HG02981 (cell line): ENCODE measurements at regions not wholly inside any gene's neighbourhood (a gene's known extent, or its start where the extent isn't known, plus 50 kb on each side); places are given as distances from the start of the nearest gene placed in this dataset.
"Not testable (repeated sequence)": the region's sequence is repeated elsewhere in the genome, so short reads cannot be mapped to it uniquely, and the experiment has no call there.

Experiments used
- ATAC-seq: cut with Tn5 transposase; IDR thresholded peaks from one replicate; pipeline ENCODE4 v1.9.1; 2021; ENCODE audit warnings: mild to moderate bottlenecking, moderate library complexity; ENCODE audit not compliant: unreplicated experiment

GRCh38 chr5:32534041-32534440 lies 51.3 kb upstream of the SUB1 start:
- no peak for ATAC-seq

DNA sequence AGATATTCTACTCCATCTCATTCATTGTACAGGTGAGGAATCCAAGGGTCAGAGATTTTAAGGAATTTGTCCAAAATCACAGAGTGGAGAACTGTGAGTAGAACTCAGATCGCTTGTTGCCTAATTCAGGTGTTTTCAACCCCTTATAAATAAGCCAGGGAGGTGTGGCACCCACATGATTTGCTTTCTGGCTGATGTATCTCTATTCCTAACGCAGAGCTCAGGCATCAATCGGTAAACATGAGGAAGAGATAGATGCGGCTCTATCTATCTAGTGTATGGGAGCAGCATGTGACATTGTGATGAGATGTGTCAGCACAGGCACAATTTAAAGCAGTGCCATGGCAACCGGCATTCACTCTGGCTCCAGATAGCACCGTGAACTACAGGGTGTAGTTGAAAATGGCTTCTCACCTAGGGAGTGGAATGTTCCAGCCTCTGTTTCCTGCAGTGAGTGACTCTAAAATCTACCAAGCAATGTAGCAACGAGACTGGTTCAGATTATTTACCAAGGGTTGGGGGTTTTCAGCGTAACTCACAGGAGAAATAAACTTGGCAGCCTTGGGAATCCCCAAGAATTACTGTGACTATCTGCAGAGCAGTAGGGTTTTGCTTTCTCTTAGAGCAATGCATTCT lies 53.4 kb upstream of the SUB1 start:
- ATAC-seq, result peak; percentile 55

- ATAC-seq, result not testable (repeated sequence)
Measured at GRCh38 chr5:32527321-32527720, 58.0 kb upstream of the SUB1 start.

DNA sequence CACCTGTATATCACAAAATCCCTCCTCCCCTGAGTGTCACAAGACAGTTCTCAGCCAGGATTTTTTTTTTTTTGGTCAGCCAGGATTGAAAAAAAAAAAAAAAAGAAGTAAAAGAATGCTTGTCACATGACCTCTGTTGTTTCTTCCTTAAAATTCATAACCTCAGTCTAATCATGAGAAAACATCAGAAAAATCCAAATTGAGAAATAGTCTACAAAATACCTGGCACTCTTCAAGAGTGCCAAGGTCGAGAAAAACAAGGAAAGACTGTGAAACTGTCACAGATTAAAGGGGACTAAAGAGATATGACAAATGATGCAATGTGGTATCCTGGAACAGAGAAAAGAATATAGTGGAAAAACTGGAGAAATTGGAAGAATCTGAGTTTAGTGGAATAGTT lies 58.5 kb upstream of the SUB1 start:
- ATAC-seq, result no peak

GRCh38 chr5:32523625-32524024 lies 61.7 kb upstream of the SUB1 start:
- ATAC-seq, result no peak

GRCh38 chr5:32522429-32523143 lies 62.8 kb upstream of the SUB1 start:
- no peak for ATAC-seq

DNA sequence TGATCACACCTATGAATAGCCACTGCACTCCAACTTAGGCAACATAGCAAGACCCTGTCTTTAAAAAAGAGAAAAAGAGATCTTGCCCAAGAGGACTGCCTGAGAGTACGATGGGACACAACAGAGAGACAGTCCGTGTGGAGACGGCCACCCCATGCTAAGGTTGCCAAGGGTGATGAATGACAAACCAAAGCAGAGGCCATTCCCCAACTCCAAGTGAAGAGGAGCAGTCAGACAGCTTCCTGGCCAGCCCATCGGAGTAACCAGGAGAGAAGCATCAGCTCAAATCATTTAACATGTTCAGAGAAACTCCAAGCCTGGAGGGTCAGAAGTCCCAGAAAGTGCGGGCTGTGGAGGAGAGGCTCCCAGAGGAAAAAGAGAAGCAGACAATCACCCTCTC lies 63.9 kb upstream of the SUB1 start:
- ATAC-seq, result no peak

DNA sequence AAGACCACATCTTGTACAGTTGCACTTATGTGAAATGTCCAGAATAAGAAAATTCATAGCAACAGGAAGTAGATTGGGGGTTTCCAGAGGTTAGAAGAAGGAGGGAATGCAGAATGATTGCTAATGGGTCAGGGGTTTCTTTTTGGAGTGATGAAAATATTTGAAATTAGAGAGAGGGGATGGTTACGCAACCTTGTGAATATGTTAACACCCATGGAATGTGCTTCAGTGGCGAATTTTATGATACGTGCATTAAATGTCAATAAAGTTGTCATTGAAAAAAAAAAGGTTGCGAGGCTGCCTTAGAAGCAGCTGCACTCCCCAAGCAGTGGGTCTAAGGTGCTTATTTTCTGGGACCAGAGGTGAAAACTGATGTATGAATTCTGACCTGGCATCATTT lies 64.4 kb upstream of the SUB1 start:
- ATAC-seq, result no peak

- ATAC-seq, result no peak
Measured at GRCh38 chr5:32520356-32520755, 65.0 kb upstream of the SUB1 start.

GRCh38 chr5:32519508-32519907 lies 65.8 kb upstream of the SUB1 start:
- no peak for ATAC-seq

DNA sequence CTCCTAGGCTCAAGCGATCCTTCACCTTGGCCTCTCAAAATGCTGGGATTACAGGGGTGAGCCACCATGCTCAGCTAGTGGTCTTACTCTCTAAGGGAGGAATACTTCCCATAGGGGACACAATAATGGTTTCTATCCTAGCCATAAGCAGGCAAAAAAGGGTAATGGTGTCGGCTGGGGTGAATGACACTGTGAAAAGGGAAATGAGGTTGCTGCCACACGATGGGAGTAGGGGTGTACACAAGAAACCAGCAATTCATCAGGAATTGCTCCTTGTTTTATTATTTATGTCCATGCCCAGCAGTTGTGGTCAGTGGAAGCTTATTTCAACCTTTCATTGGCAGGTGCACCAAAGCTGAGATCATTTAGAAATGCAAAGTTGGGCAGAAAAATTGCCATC lies 70.3 kb upstream of the ZFR start:
- no peak for ATAC-seq

- ATAC-seq, result no peak
Measured at GRCh38 chr5:32512926-32513325, 68.4 kb upstream of the ZFR start.

GRCh38 chr5:32511776-32512374 lies 67.3 kb upstream of the ZFR start:
- no peak for ATAC-seq

DNA sequence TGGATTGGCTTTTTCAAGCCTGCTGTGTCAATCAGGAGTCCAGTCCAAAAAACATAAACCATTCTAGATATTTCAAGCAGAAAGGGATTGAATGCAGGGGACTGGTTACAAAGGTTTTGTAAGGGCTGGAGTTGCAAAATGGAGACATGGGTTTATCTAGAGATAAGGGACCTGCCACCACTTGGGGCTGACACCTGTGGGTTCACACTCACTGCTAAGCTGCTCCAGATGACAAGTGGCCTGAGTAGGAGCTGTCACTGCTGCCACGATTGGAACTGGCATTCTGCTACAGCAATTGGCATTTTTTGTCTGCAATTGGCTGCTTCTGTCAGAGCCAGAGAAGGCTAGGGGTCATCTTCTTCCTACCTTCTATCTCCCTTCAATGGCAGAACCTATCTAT lies 66.3 kb upstream of the ZFR start:
- ATAC-seq, result no peak

DNA sequence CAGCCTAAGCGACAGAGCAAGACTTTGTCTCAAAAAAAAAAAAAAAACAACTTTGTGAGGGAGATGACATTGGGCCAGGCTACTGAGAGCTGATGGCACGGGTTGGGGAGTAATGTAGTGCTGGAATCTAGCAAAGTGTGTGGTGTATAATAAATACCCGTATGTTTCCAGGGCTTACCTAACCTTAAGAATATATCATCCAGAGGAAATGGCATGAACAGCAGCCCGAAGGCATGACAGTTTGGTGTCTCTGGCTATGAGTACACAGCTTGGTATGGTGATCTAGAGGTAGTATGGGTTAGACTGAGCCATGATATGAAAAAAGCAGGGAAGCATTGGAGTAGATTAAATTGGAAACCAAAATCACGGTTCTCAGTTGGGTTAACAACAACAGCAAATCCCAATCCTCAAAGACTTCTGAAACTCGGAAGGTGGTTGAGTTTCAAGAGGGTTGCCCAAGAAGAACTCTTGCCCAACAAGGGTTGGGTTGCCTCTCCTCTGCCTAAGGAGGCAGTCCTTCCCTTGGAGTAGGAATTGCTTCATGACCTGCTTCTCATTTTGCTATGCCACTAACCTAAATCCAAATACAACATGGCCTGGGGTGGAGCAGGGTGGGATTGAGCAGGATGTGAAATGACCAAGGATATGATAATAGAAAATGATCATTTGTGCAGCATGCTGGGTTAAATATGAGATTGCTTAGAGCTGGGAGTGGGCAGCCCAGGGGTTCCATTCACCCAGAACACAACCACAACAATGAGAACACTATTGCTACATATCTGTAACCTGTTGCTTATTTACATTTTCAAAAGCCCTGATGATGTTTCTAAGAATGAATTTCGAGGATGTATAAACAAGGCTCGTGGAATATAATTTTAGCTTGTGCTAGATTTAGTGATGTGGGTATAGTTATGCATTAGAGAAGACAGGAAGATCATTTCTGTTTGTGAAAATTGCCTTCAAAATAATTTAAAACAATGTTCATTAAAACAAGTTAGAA lies 64.6 kb upstream of the ZFR start:
- ATAC-seq, result no peak

DNA sequence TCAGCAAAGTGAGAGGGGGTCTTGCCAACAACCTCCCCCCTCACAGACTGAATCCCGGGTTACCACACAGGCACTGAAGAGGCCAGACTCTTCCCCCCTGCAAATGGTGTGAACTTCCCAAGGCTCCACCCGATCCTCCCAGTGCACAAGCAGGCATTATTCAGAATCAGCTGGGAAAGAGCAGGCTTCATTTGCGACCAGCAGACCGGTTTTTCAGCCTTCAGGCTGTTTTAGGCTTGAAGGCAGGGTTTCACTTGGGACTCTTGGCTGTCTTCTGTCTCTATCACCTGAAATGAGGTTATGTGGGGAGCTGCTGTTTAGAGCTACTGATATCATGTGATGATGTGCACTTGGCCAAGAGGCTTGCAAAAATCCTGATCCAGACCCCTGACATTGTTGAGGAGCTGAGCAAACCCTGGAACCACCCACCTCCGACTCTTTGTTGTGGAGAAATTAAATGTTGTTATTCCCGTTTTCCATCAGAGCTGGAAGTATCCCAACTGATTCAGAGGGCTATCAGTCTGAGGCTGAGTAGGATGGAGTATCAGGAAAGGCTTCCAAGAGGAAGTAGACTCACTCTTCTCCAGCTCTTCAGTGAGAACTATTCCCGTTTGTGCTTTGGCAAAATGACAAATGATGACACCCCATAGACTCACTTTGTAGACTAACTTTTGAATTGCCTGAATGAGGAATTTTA lies 63.3 kb upstream of the ZFR start:
- no peak for ATAC-seq

DNA sequence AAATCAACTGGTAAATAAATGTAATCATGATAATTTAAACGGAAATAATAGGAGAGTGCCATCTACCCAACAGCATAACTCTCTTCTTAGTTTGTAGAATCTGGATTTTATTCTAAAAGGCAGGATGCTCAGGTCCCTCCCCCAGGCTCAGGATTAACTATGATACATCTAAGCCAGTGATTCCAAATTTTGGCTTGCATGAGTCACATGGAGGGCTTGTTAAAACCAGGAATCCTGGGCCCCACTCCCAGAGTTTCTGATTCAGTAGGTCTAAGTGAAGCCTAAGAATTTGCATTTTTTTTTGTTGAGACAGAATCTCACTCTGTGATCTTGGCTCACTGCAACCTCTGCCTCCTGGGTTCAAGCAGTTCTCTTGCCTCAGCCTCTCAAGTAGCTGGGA lies 62.3 kb upstream of the ZFR start:
- ATAC-seq, result no peak

DNA sequence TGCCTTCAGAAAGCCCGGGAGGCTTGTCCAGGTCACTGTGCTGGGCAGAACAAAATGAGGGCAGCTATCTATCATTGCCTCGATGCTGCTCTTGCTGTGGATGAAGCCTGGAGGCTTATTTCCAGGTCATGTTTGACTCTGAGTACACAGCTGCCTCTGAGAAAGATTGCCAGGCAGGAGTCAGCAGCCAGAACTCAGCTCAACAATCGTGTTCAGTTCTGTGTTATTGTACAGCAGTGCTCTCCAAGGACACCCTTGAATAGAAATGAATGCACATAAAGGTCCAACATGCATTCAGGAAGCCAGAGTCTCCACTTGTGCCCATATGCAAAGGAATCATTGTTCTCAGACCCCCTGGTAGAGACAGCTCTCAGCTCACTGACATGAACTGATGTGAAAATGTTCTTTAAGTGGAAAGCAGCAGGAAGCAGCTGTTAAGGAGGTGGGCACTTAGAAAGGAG lies 61.7 kb upstream of the ZFR start:
- no peak for ATAC-seq

DNA sequence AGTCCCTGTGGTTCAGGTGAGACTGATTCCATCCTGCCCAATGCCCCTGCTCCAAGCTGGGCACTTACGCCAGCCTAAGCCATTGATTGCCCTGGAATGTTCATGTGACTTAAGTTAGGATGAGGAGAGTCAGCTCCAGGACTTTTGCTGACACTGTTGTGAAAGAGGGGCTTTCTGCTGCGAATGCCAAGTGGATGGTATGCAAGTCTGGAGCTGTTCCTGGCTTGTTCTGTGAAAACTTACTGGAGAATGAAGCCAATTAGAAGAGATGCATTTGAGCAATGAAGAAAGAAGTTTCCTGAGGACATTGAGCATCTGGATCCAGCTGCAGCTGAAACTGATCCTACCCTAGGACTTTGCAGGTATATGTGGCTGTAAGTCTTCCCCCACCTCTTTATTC lies 61.2 kb upstream of the ZFR start:
- no peak for ATAC-seq

- no peak for ATAC-seq
Measured at GRCh38 chr5:32504989-32505596, 60.6 kb upstream of the ZFR start.
